K562 (cell line): ENCODE measurements at regions not wholly inside any gene's neighbourhood (a gene's known extent, or its start where the extent isn't known, plus 50 kb on each side); places are given as distances from the start of the nearest gene placed in this dataset.

Experiments
- ATAC-seq: fragments of 200-7000 bp; cut with Tn5 transposase; 3 replicates; pipeline ENCODE4 v1.9.1; 2020; ENCODE audit warnings: moderate library complexity
- BruUV-seq: library from RNA; stranded (reverse); fragments of 400-500 nt; replicated peaks from 2 replicates; lab custom pipeline; 2021; lab: Mats Ljungman, UMichigan
- CTCF ChIA-PET: fragments of 300-600 bp; formaldehyde crosslinking; extraction: SDS; loops from one replicate; lab custom pipeline; 2021; ENCODE audit warnings: low intra/inter-chr PET ratio; lab: Yijun Ruan, JAX
- POLR2A ChIA-PET: fragments of 300-600, 350-650 bp; sonication (Branson Sonifier 250); formaldehyde crosslinking; extraction: SDS; loops from one replicate; lab custom pipeline; 2021; ENCODE audit warnings: antibody characterized with exemption, inconsistent platforms; lab: Yijun Ruan, JAX
- DNase-seq, 4 experiments: peaks; one replicate each; pipeline versions ENCODE4 v3.0.0 to v3.0.0-alpha.2; 2011 to 2018; ENCODE audit warnings: low spot score in 3 of 4, mixed read lengths in 3 of 4; ENCODE audit errors: extremely low read depth in 1 of 4
- FAIRE-seq: peaks from 2 replicates; lab custom pipeline; 2011; peaks lifted over from hg19 to GRCh38; lab: Jason Lieb, UNC
- H2AFZ ChIP-seq: 2 replicates; pipeline ENCODE4 v1.6.0; 2011; ENCODE audit warnings: low read depth, low read length, control low read depth, inconsistent platforms
- H3K27ac ChIP-seq: fragments of 200-600 bp; 3 replicates; pipeline ENCODE4 v1.8.0; 2011; ENCODE audit warnings: low read depth, mild to moderate bottlenecking, control low read depth, inconsistent platforms, low read length, moderate library complexity, mixed read lengths; ENCODE audit errors: extremely low read depth
- H3K27me3 ChIP-seq, 2 experiments: fragments of 300-600 bp in 1 of 2; 2 replicates in 1 of 2; 3 replicates in 1 of 2; pipeline versions ENCODE4 v1.6.0 to v1.8.0; 2011; ENCODE audit warnings: inconsistent platforms in 2 of 2, low read length in 2 of 2, mild to moderate bottlenecking in 1 of 2, mixed read lengths in 1 of 2, moderate library complexity in 1 of 2; ENCODE audit not compliant: control insufficient read depth in 2 of 2, insufficient read depth in 2 of 2
- H3K36me3 ChIP-seq: fragments of 300-600 bp; 3 replicates; pipeline ENCODE4 v1.8.0; 2011; ENCODE audit warnings: mild to moderate bottlenecking, low read length, inconsistent platforms; ENCODE audit not compliant: control insufficient read depth, insufficient read depth
- H3K4me1 ChIP-seq, 2 experiments: fragments of 200-600 bp in 1 of 2; replicated peaks in 1 of 2; 2 replicates in 1 of 2; 3 replicates in 1 of 2; pipeline versions ENCODE4 v1.5.1 to v1.8.0; 2011; ENCODE audit warnings: inconsistent platforms in 2 of 2, low read length in 2 of 2, mild to moderate bottlenecking in 1 of 2, mixed read lengths in 1 of 2, moderate library complexity in 1 of 2; ENCODE audit not compliant: control insufficient read depth in 2 of 2, insufficient read depth in 2 of 2
- H3K4me2 ChIP-seq: 2 replicates; pipeline ENCODE4 v1.6.1; 2011; ENCODE audit warnings: low read length, control low read depth, inconsistent platforms, mixed read lengths; ENCODE audit not compliant: insufficient read depth
- H3K4me3 ChIP-seq: fragments of 200-600 bp; sonication (generic), shearing (Covaris generic); 2 replicates; pipeline ENCODE4 v1.5.1; 2016; ENCODE audit warnings: control low read depth, inconsistent platforms
- H3K79me2 ChIP-seq: fragments of 200-600 bp; 3 replicates; pipeline ENCODE4 v1.8.0; 2011; ENCODE audit warnings: low read length, inconsistent platforms; ENCODE audit not compliant: control insufficient read depth, insufficient read depth
- H3K9ac ChIP-seq, 2 experiments: 2 replicates each; pipeline versions ENCODE4 v1.6.0 to v1.6.1; 2011; ENCODE audit warnings: low read depth in 2 of 2, low read length in 2 of 2, control low read depth in 1 of 2, inconsistent platforms in 1 of 2, mild to moderate bottlenecking in 1 of 2, mixed read lengths in 1 of 2; ENCODE audit not compliant: insufficient read depth in 1 of 2
- H3K9me1 ChIP-seq: one replicate; pipeline ENCODE4 v1.6.0; 2011; ENCODE audit warnings: inconsistent platforms, mild to moderate bottlenecking, low read length, moderate library complexity; ENCODE audit not compliant: control insufficient read depth, insufficient read depth
- H3K9me3 ChIP-seq: replicated peaks from 2 replicates; pipeline ENCODE4 v1.5.1; 2011; ENCODE audit warnings: low read depth, low read length, inconsistent platforms; ENCODE audit not compliant: control insufficient read depth, insufficient read depth
- H4K20me1 ChIP-seq: replicated peaks from 2 replicates; pipeline ENCODE4 v1.6.1; 2011; ENCODE audit warnings: low read length, inconsistent platforms, mixed read lengths; ENCODE audit not compliant: control insufficient read depth, insufficient read depth
- RBM17 ChIP-seq: fragments of 200-400 bp; formaldehyde crosslinking; IDR thresholded peaks from 2 replicates; pipeline ENCODE4 v1.6.1; 2017; ENCODE audit warnings: low read depth, mild to moderate bottlenecking, low read length, borderline replicate concordance
- STAT5A ChIP-seq: IDR thresholded peaks from 2 replicates; pipeline ENCODE4 v1.6.1; 2012; ENCODE audit warnings: low read length, inconsistent platforms, borderline replicate concordance
- WGBS: fragments of 100-300 bp; shearing (Covaris generic); methylation state at CpG from one replicate; pipeline ENCODE4 v1.1.6; 2016; ENCODE audit warnings: low coverage, mixed read lengths; ENCODE audit not compliant: insufficient coverage; ENCODE audit errors: missing lambda C conversion rate; 5-methylcytosine and 5-hydroxymethylcytosine counted together
- in situ Hi-C: fragments of 300-500 bp; cut with MboI; formaldehyde crosslinking; loops from 4 replicates; pipeline ENCODE4 v1.15.0; 2018; ENCODE audit warnings: inconsistent platforms, mixed read lengths
- intact Hi-C: fragments of 100-400 bp; cut with micrococcal nuclease; formaldehyde crosslinking; loops from 2 replicates; pipeline ENCODE4 v1.14.2; 2022
- TF ChIP-seq, protein P1 (sequence below): sonication (generic); formaldehyde crosslinking; IDR thresholded peaks from 2 replicates; pipeline ENCODE4 v1.8.1; 2023; ENCODE audit warnings: mild to moderate bottlenecking, missing genetic modification reagents

- H3K36me3 ChIP-seq = no peaks in the 10 kb centered on the region
- ATAC-seq (no peak), DNase-seq (no peak), FAIRE-seq (no peak)
- H3K9me3 ChIP-seq = no peaks in the 10 kb centered on the region
- no peak overlapping the region for H3K4me3 ChIP-seq
- intact Hi-C loops (no loop called here), in situ Hi-C loops (no loop called here)
- no peaks in the 10 kb centered on the region for H3K79me2 ChIP-seq
- H3K27me3 ChIP-seq = no peaks in the 10 kb centered on the region
- H3K9me1 ChIP-seq = no peaks in the 10 kb centered on the region
- no peak overlapping the region for H2AFZ ChIP-seq
- WGBS = 0% methylated on average over 2 of the region's 2 CpGs
- no peaks in the 10 kb centered on the region for H3K4me1 ChIP-seq
- H3K4me2 ChIP-seq = no peak overlapping the region
- H3K27ac ChIP-seq = no peak overlapping the region
- H4K20me1 ChIP-seq = no peaks in the 10 kb centered on the region
- no peak overlapping the region for H3K9ac ChIP-seq
- BruUV-seq = no TSS peak
- ChIA-PET POLR2A (no interaction called here), CTCF (no interaction called here)
- no peak for TF ChIP-seq STAT5A
- TF ChIP-seq, protein P1, sequence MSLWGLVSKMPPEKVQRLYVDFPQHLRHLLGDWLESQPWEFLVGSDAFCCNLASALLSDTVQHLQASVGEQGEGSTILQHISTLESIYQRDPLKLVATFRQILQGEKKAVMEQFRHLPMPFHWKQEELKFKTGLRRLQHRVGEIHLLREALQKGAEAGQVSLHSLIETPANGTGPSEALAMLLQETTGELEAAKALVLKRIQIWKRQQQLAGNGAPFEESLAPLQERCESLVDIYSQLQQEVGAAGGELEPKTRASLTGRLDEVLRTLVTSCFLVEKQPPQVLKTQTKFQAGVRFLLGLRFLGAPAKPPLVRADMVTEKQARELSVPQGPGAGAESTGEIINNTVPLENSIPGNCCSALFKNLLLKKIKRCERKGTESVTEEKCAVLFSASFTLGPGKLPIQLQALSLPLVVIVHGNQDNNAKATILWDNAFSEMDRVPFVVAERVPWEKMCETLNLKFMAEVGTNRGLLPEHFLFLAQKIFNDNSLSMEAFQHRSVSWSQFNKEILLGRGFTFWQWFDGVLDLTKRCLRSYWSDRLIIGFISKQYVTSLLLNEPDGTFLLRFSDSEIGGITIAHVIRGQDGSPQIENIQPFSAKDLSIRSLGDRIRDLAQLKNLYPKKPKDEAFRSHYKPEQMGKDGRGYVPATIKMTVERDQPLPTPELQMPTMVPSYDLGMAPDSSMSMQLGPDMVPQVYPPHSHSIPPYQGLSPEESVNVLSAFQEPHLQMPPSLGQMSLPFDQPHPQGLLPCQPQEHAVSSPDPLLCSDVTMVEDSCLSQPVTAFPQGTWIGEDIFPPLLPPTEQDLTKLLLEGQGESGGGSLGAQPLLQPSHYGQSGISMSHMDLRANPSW = no peak
- TF ChIP-seq, all 486 proteins: peak for 0
Measured at GRCh38 chr14:48454887-48455286, 779.5 kb upstream of the MDGA2 start.

GRCh38 chr14:48452437-48452995 lies 777.1 kb upstream of the MDGA2 start:
- in situ Hi-C loops = no loop called here
- H3K27me3 ChIP-seq = no peaks in the 10 kb centered on the region
- ChIA-PET CTCF (no interaction called here), POLR2A (no interaction called here)
- no peak overlapping the region for H3K27ac ChIP-seq
- FAIRE-seq = no peak
- ATAC-seq = no peak
- H3K36me3 ChIP-seq = no peaks in the 10 kb centered on the region
- no peak overlapping the region for H3K4me3 ChIP-seq
- no peaks in the 10 kb centered on the region for H3K9me1 ChIP-seq
- no peaks in the 10 kb centered on the region for H3K4me1 ChIP-seq
- H2AFZ ChIP-seq = no peak overlapping the region
- intact Hi-C loops = no loop called here
- H4K20me1 ChIP-seq = no peaks in the 10 kb centered on the region
- no TSS peak for BruUV-seq
- no peaks in the 10 kb centered on the region for H3K79me2 ChIP-seq
- H3K9ac ChIP-seq = no peak overlapping the region
- 0% methylated on average over 2 of the region's 2 CpGs for WGBS
- DNase-seq = no peak
- H3K4me2 ChIP-seq = no peak overlapping the region
- TF ChIP-seq RBM17 = no peak
- H3K9me3 ChIP-seq = no peaks in the 10 kb centered on the region
